DMS114 treated with DMSO at 0.1 percent for 48 hours (cell line): ENCODE measurements at regions not wholly inside any gene's neighbourhood (a gene's known extent, or its start where the extent isn't known, plus 50 kb on each side); places are given as distances from the start of the nearest gene placed in this dataset.

ENCODE experiments used
- DNase-seq: peaks from one replicate; lab custom pipeline; 2025; ENCODE audit not compliant: unreplicated experiment; lab: John Stamatoyannopoulos, UW

DNA sequence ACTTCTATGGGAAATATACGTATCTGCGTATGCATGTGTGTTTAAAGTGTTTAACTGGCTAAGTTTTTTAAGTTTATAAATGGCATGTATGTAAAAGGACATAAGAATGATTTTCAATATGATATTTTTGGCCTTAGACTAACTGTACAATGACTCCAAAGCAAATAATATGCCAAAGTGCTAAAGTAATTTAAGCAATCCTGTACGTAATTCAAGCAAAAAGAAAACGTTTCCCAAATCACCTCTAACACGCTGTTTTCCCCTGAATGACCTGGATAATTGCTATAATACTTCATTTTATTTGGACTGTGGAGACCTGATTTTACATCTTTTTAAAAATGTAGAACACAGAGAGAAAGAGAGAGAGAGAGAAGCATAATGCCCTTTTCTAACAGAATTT is 183.0 kb upstream of the HAND2 start:
- DNase-seq: no peak

DNA sequence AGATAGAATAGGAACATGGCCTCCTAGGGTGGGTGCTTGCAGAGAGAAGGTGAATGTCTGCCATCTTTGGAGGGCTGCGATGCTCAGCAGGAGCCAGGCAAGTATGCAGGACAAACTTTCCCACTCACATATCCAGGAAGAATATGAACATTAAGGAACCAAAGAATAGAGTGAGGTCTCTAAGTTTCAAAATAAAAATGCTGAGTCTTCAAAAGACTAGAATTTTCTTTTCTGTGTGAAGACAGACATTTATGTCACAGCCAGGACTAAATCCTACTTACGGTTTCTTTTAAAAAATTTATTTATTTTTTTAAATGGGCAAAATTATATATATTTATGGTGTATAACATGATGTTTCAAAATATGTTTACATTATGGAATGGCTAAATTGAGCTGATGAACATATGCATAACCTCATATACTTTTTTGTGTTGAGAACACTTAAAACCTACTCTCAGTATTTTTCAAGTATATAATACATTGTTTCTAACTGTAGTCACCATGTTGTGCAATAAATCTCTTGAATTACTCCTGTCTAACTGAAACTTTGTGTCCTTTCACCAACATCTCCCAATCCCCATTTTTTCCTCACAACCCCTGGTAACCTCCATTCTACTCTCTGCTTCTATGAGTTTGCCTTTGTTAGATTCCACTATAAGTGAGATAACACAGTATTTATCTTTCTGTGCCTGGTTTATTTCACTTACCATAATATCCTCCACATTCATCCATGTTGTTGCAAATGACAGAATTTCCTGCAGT is 177.8 kb upstream of the HAND2 start:
- no peak for DNase-seq

DNA sequence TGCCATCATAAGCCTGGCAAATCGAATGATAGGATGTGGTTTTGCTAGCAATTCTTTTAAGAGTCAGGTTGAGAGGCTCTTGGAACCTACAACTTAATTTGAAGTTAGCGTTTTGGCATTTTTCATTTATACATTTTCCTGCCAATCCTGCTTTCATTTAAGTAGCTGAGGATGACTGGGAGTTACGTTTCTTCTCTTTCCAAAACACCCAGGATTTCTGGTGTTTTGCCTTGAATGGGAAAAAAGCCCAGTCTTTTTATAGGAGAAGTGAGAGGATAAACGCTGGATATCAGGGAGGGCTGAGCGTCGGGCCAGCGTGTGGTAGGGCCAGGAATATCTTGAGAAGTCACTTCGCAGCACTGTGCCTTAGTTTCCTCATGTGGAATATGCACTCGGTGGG is 174.2 kb upstream of the HAND2 start:
- no peak for DNase-seq

DNA sequence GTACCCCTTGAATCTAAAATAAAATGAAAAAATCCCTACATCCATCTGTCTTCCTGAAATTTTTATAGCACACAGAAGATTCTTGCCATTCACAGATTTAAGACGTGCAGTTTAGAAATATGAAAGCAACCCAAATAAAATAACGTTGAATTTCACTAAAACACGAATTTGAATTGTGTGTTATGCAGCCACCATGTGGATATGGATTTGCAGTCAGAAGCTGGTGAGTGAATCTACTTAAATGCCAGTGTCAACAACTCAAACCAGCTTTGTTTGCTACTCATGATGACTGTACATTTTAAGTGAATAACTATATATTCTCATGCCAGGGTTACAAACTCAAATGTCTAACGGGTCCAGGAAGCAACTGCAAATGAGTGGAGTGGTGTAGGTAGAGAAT is 173.0 kb upstream of the HAND2 start:
- DNase-seq: no peak

DNA sequence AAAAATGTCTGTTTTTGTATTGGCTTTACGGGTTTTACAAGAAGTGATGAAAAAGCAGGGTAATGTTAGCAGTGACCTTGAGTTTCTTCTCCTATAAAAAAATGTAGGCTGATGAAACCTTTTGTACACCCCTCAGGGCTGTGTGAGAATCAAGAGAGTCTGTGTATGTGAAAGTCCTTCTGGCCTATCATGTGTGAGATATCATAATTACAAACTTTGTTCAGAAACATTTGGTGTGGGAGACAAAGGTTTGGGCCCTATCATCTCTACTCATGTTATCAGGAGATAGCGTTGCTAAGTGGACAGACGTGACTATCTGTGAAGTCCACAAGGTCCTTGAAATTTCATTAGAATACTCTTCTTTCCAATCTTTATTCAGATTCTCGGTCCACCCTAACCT is 170.6 kb upstream of the HAND2 start:
- DNase-seq: no peak

DNA sequence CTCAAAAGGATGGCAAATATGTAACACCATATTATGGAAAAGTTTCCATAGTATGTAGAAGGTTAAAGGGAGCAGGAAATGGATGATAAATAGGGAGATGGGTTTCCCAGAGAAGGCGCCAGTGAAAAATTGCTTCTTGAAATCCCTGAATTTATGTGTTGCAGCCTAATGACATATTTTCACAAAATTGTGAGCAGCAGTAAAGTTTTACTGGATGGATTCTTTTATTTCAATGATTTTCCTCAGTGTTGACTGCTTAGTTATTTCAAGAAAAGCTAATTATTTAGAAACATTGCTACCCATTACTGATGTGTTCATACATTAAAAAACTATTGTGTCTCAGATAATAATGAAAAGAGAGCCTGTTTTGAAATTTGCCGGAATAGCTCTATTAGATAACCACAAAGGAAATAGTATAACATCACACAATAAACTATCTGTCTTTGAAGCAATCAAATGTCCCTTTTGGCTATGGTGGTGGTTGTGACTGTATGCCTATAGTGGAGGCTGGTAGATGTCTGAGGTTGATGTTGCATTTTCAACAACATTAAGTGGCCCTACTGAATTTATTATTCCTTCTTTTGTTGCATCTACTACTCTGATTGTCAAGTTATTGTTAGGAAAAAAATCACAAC is 169.9 kb upstream of the HAND2 start:
- DNase-seq: no peak

DNA sequence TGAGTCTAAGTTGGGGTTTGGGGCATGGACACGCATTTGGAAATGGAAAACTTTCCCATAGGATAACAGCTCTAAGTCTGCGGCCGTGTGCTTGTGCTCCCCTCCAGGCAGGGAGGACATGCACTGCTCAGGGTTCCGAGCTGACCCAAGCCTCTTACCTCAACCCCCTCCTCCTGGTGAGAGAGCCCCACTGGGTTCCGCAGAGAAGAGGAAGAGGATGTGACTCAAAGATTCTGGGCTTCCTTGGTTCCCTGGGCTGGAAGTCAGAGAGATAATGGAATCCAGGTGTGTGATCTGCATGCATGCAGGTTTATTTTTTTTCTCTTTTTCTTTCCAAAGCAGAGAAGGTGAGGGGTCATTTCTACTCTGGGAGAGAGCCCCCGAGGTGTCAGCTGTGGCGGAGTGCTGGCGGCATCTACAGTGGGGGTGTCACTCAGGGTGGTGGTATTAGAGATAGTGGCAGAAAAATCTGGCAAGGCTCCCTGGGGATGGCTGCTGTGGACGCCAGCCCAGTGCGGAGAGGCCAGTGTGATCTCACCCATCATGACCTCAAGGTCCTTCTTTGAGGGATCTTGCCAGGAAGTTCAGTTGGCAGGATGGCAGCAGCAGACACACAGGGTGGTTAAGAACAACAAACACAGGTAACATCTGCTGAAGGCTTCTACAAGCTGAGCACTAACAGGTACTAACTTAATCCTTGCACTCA is 168.7 kb upstream of the HAND2 start:
- DNase-seq: no peak

DNA sequence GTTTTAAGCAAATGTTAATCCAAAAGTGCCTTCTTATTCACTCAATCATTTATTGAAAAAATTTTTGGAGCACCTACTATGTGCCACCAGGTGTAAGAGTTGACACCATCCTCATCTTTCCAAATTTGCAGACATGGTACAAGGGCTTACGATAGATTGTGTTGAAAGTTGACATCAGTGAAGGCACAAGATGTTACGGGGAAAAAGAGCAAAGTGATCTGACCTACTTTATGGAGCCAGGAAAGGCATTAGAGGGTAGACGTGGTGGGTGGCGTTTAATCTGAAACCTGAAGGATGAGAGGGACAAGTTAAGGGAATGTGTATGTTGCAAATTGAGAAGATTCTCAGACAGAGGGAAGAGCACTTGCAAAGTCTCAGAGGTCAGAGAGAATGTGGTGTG is 167.8 kb upstream of the HAND2 start:
- DNase-seq: no peak

DNA sequence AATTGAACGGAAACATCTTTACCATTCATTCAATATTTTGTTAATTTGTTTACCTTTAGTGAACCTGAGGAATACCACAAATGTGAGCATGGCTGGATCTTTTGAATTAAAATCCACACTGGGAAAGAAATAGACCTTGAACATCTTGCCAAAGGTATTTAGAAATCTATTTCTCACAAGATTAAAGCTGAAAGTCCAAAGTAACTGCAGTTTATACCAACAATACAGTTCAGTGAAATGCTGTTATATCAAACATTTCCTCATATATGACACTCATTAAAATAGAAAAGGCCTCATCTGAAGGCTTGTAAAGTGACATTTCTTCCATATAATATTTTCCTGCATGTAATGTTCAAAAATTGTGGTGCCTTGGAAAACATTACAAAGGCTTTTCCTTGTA is 166.5 kb upstream of the HAND2 start:
- no peak for DNase-seq

DNA sequence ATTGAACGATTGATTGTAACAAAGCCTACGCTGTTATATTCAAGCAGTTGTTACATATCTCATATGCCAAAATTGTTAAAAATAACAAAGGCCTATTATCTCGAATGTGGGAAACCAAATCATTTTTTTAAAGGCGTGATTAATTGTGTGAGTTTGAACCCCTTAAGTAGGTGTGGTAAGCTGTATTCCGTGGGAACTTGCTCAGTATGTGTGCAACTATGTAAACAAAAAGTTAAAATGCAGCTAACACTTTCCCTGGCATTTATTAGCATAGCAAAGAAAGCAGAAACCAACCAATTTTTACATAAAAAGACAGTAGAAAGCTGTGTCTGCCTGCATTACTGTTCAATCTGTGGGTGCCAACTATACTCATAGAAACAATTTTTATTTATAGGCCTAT is 166.0 kb upstream of the HAND2 start:
- DNase-seq: no peak

DNA sequence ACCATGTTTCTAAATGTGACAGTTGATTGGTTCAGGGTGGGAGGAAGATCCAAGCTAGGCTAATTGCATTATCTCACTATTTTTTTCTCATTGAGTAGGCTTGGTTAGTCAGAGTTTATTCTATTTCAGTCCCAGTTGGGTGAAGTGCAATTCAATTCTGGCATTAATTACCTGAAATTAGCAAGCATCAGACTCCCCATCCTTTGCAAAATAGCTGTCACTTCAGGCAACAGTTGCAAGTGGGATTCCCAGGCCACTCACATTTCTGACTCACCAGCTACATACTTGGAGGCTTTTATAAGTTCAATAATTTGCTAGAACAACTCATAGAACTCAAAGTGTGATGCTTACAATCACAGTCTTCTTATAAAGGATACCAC is 155.8 kb upstream of the HAND2 start:
- DNase-seq: no peak

DNA sequence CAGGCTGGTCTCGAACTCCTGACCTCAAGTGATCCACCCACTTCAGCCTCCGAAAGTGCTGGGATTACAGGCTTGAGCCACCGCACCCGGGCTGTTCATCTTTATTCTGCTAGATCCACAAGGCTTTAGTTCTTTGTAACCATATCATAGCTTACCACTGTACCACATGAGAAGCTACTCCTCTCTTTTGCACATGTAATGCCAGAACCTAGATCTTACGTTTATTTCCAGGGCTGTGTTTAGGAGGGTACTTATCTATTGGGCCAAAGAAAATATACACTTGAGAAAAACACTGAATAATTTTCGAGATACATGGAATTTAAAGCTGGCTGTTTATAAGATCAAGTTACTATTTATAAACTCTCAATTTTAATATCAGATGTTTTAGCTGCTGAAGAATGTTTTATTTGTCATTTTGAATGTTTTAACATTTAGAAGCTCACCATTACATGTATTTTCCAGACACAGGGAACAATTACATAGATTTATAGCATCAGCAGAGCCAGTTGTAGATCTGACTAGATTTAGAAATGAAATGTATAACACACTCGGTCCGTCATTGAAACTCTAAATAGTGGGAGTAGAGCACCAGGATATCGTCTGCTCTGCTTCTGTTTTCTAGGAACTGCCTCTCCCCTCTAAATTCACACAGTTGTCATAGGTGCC is 155.3 kb upstream of the HAND2 start:
- no peak for DNase-seq

DNA sequence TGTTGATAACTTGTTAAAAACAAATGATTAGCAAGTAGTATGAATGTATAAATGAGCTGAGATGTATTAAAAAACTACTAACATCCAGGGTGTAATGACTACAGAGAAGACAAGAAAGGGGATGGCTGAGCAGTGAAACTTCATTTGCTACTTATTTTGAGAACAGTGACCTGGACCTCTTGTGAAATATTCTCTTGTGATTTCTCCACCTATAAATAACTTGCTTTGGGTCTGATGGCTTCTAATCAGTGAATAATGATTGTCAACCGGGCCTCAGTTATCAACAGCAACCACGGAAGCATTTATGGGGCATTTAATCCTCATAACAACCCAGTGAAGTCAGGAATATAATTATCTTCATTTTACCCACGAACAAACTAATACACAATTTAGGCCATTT is 154.2 kb upstream of the HAND2 start:
- DNase-seq: no peak

DNA sequence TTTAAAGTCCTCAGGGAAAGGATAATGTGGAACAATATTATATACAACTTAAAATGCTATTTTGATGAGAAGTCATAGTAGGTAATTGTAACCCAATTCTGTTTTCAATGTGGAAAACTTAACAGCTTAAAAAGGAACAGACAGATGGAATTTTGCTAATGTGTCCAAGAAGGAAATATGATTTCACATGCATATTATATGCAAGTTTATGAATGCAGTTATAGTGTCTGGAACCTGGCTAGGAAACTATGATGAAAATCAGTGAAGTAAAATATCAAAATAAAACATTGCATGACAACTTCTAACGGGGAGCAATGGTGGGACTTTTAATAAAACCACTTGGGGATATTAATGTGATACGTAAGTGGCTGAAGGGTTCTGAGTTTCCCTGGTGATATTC is 152.6 kb upstream of the HAND2 start:
- DNase-seq: no peak

DNA sequence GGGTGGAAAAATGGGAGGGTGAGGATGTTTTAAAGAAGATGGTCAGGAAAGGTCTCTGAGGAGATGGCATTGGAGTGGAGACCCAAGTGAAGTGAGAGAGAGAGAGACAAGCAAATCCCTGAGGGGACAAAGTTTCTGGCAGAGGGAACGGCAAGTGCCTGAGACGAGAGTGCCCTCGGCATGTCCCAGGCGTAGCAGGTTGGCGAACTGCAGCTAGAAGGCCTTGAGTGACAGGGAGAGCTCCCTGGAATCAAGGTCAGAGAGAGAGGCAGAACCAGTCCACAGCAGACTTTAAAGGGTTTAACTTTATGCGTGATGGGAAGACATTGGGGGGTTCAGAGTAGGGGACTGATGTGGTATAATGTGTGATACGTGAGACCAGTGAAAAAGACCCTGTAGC is 150.2 kb upstream of the HAND2 start:
- no peak for DNase-seq

DNA sequence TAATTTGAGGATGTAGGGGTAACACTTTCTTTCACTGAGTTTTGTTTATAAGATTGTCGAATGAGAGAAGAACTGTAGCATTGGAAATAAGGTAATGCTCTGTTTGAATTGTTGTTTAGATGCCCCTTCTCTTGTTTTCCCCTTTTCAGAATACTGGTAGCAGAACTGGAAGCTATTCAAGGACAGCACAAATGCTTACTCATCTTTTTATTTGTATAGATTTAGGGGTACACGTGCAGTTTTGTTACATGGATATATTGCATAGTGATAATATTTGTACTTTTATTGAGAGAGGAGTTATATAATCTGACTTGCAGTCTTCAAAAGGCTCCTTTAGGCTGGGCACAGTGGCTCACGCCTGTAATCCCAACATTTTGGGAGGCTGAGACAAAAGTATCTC is 145.4 kb upstream of the HAND2 start:
- no peak for DNase-seq

DNA sequence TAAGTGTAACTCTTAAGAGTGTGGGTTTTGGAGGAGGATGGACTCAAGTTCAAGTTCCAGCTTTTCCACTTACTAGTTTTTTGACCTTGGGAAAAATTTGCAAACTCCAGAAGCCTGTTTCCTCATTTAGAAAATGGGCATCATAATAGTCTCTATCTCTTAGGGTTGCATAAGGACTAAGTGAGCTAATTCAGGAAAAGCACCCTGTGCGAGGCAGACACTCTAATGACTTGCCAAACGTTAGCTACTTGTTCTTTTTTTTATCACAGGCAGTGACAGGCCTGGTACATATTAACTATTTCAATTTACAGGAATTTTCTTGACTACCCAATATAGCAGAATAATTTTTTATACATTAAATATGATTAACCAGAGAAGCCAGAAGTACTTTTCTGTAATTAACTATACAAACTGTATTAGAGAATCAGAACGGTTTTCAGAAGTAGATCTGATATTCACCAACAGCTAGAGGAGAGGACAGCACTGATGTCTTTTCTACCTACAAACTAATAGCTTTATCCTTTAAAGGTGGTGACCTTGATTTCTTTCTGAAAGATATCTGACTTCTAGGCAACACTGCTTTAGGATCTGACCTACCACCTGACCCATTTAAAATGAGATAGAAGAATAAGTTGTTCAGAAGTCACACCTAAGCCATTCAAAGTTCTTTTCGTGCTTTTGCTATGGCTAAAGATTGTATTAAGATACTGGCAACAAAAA is 139.6 kb upstream of the HAND2 start:
- no peak for DNase-seq

DNA sequence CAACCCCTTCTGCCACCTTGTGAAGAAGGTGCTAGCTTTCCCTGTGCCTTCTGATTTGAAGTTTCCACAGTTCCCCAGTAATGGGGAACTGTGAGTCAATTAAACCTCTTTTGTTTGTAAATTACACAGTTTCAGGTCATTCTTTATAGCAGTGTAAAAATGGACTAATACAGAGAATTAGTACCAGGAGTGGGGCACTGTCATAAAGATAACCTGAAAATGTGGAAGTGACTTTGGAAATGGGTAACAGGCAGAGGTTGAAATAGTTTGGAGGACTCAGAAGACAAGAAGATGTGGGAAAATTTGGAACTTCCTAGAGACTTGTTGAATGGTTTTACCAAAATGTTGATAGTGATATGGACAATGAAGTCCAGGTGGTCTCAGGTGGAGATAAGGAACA is 131.0 kb upstream of the HAND2 start:
- no peak for DNase-seq

DNA sequence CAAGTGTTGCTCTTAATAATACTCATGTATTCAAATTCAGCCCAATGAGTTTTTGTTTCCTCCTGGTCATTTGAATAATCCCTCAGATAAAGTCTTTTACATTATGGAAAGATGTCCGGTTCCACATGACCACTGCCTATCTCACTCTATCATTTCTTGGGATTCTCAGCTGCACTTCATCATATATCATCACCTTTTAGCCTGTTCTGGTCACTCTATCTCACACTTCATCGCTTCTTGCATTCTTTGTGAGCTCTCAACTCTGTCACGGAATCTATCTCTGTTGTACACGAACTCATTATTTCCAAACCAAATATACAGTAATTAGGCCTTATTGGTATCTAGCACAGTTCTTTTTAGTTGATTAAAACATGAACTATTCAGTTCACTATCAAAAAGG is 126.9 kb upstream of the HAND2 start:
- no peak for DNase-seq

DNA sequence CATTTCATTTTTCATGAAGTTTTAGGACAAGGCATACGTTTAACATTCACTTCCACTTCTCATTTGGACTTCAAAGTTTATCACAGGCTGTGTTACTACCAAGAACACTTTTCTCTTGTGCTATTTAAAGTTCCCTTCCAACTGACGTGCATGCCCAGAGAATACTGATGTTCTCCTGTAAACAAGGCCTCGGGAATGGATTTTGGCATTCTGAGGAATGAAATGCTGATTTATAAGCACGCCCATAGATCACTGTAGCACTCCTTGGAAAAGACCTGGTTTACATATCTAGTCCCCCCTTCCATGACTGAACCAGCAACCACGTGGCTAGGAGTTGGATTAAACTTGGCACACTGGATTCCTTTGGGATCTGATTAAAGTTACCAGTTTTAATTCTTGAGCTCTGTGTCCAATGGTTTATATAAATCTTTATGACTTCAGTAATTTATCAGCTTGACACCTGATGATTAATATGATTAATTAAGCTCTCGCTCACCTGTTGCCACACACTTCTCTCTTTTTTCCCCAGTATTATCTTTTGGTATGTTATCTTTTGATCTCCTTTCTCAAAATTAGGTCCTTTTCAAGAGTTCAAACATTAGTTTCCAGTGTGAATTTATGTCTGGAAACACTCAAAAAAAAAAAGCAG is 122.4 kb upstream of the HAND2 start:
- no peak for DNase-seq
